Osteoblast (primary cell): ENCODE measurements at regions not wholly inside any gene's neighbourhood (a gene's known extent, or its start where the extent isn't known, plus 50 kb on each side); places are given as distances from the start of the nearest gene placed in this dataset.

Experiments
- DNase-seq: peaks from one replicate; pipeline ENCODE4 v3.0.0; 2011; ENCODE audit warnings: low spot score, mixed read lengths; ENCODE audit not compliant: insufficient read length; ENCODE audit errors: missing footprints
- H2AFZ ChIP-seq: 2 replicates; pipeline ENCODE4 v1.6.0; 2011; ENCODE audit warnings: mild to moderate bottlenecking, low read length
- H3K27ac ChIP-seq: 2 replicates; pipeline ENCODE4 v1.5.1; 2011; ENCODE audit warnings: mild to moderate bottlenecking, low read depth, low read length, moderate library complexity
- H3K27me3 ChIP-seq: 2 replicates; pipeline ENCODE4 v1.6.0; 2012; ENCODE audit warnings: mild to moderate bottlenecking, control low read depth, inconsistent platforms, low read length, moderate library complexity; ENCODE audit not compliant: insufficient read depth
- H3K36me3 ChIP-seq: 2 replicates; pipeline ENCODE4 v1.5.1; 2011; ENCODE audit warnings: mild to moderate bottlenecking, low read length, control low read depth, moderate library complexity; ENCODE audit not compliant: insufficient read depth
- H3K4me1 ChIP-seq: 2 replicates; pipeline ENCODE4 v1.5.1; 2011; ENCODE audit warnings: mild to moderate bottlenecking, low read length, control low read depth, moderate library complexity; ENCODE audit not compliant: insufficient read depth
- H3K4me2 ChIP-seq: 2 replicates; pipeline ENCODE4 v1.6.0; 2011; ENCODE audit warnings: mild to moderate bottlenecking, low read length; ENCODE audit not compliant: insufficient read depth
- H3K4me3 ChIP-seq: fragments of 200-600 bp; sonication (generic); 3 replicates; pipeline ENCODE4 v1.5.1; 2012; ENCODE audit warnings: mild to moderate bottlenecking, low read length, inconsistent platforms; ENCODE audit not compliant: insufficient read depth
- H3K79me2 ChIP-seq: 2 replicates; pipeline ENCODE4 v1.6.0; 2012; ENCODE audit warnings: mild to moderate bottlenecking, low read length, control low read depth, inconsistent platforms; ENCODE audit not compliant: insufficient read depth
- H3K9me3 ChIP-seq: 2 replicates; pipeline ENCODE4 v1.5.1; 2011; ENCODE audit warnings: low read depth, low read length, control low read depth
- H4K20me1 ChIP-seq: 2 replicates; pipeline ENCODE4 v1.6.0; 2012; ENCODE audit warnings: mild to moderate bottlenecking, low read length, control low read depth; ENCODE audit not compliant: insufficient read depth
- TF ChIP-seq, protein P1 (sequence below): IDR thresholded peaks from 2 replicates; pipeline ENCODE4 v1.5.1; 2011; ENCODE audit warnings: mild to moderate bottlenecking, low read depth, low read length, moderate library complexity; ENCODE audit errors: extremely low read depth

DNA sequence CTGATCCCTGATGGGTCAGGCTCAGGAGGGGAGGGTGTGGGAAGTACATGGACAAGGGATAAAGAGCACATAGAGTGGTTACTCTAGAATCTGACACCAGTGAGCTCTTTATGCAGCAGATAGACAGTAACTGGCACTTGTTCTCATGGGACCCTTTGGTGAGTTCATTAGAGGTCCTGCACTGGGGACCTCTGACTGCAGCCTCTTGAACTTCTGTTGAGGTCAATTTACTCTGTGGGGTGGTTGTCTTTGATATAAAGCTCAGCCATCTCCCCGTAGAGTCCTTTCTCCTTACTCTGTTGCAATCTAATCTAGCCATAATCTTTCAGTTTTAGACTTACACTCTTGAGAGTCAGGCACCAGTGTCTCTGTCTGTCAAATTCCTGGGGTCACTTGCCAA is 222.4 kb downstream of the GPAT3 start:
- Histone ChIP-seq H3K4me3 (no peak overlapping the region), H2AFZ (no peak overlapping the region), H3K9me3 (no peaks in the 10 kb centered on the region), H3K79me2 (no peaks in the 10 kb centered on the region), H3K36me3 (no peaks in the 10 kb centered on the region), H4K20me1 (no peaks in the 10 kb centered on the region), H3K27ac (no peak overlapping the region), H3K4me1 (no peaks in the 10 kb centered on the region), H3K27me3 (no peaks in the 10 kb centered on the region), H3K4me2 (no peak overlapping the region)
- no peak for DNase-seq
- TF ChIP-seq, protein P1, sequence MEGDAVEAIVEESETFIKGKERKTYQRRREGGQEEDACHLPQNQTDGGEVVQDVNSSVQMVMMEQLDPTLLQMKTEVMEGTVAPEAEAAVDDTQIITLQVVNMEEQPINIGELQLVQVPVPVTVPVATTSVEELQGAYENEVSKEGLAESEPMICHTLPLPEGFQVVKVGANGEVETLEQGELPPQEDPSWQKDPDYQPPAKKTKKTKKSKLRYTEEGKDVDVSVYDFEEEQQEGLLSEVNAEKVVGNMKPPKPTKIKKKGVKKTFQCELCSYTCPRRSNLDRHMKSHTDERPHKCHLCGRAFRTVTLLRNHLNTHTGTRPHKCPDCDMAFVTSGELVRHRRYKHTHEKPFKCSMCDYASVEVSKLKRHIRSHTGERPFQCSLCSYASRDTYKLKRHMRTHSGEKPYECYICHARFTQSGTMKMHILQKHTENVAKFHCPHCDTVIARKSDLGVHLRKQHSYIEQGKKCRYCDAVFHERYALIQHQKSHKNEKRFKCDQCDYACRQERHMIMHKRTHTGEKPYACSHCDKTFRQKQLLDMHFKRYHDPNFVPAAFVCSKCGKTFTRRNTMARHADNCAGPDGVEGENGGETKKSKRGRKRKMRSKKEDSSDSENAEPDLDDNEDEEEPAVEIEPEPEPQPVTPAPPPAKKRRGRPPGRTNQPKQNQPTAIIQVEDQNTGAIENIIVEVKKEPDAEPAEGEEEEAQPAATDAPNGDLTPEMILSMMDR: no peak

DNA sequence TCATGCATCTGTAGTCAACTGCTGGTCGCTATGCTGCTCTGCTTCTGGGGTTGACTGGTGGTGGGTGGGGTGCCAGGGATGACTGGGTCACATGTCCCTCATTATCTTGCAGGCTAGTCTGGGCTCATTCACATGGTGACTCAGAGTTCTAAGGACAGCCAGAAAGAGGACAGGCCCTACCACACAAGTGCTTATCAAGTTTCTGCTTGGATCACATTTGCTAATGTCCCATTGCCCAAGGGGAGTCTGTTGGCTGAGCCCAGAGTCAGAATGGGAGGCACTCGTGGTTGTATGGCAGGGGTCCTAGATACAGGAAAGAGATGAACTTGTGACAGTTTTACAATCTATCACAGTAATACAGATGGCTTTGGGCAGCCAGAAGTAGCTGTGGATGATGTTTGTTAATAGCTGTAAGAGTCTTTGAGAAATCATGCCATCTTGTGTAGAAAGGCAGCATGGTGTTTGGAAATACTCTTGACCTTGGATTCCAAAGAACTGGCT is 221.3 kb downstream of the GPAT3 start:
- H3K4me2 ChIP-seq: no peak overlapping the region
- H3K36me3 ChIP-seq: no peaks in the 10 kb centered on the region
- DNase-seq: no peak
- TF ChIP-seq, protein P1: no peak
- no peaks in the 10 kb centered on the region for H3K9me3 ChIP-seq
- no peak overlapping the region for H3K4me3 ChIP-seq
- H3K27me3 ChIP-seq: no peaks in the 10 kb centered on the region
- H2AFZ ChIP-seq: no peak overlapping the region
- H3K4me1 ChIP-seq: no peaks in the 10 kb centered on the region
- no peak overlapping the region for H3K27ac ChIP-seq
- no peaks in the 10 kb centered on the region for H4K20me1 ChIP-seq
- no peaks in the 10 kb centered on the region for H3K79me2 ChIP-seq

DNA sequence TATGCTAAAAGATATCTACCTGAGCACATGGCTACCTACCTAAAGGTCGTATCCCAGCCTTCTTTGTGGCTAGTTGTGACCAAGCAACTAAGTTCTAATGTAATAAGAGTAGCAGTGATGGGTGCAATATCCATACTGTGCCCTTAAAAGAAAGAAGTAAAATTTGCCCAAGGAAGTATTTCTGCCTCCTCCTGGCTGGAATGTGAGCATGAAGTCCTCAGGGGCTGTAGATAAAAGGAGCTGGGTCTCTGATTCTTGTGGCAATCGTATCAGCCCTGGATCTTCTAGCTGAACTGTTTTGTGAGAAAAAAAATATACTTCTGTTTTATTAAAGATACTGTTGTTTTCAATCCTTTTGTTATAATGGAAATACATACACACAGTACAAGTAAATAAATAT is 217.4 kb downstream of the GPAT3 start:
- TF ChIP-seq, protein P1: peak; percentile 28
- Histone ChIP-seq H3K79me2 (no peaks in the 10 kb centered on the region), H3K36me3 (no peaks in the 10 kb centered on the region), H3K4me1 (no peaks in the 10 kb centered on the region), H3K27me3 (no peaks in the 10 kb centered on the region), H2AFZ (no peak overlapping the region), H3K4me3 (no peak overlapping the region), H3K9me3 (no peaks in the 10 kb centered on the region), H3K27ac (no peak overlapping the region), H4K20me1 (no peaks in the 10 kb centered on the region), H3K4me2 (no peak overlapping the region)
- DNase-seq: no peak

DNA sequence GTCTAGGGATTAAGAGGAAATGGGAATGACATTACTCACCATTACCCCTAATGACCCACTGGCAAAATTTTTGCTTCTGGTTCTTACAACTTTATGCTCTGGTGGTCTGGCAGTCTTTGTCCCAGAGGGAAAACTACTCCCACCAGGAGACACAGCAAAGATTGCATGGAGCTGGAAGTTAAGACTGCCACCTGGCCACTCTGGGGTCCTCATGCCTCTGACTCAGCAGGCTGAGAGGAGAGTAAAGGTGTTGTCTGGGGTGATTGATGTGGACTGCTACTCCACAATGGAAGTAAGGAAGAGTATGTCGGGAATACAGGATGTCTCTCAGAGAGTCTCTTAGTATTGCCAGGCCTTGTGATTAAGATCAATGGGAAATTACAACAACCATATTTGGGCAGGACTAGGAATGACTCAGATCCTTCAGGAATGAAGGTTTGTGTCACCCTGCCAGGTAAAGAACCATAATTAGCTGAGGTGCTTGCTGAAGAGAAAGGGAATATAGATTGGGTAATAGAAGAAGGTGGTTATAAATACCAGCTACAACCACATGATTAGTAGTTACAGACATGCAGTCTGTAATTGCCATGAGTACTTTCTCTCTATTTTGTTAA is 215.5 kb downstream of the GPAT3 start:
- Histone ChIP-seq H3K9me3 (no peaks in the 10 kb centered on the region), H3K4me3 (no peak overlapping the region), H2AFZ (no peak overlapping the region), H3K36me3 (no peaks in the 10 kb centered on the region), H4K20me1 (no peaks in the 10 kb centered on the region), H3K79me2 (no peaks in the 10 kb centered on the region), H3K27ac (no peak overlapping the region), H3K4me2 (no peak overlapping the region), H3K4me1 (no peaks in the 10 kb centered on the region), H3K27me3 (no peaks in the 10 kb centered on the region)
- TF ChIP-seq, protein P1: no peak
- no peak for DNase-seq
